ENCODE measurements at regions not wholly inside any gene's neighbourhood (a gene's known extent, or its start where the extent isn't known, plus 50 kb on each side); places are given as distances from the start of the nearest gene placed in this dataset.

GRCh38 chr7:39808796-39809481, 141.1 kb upstream of the CDK13 start:
- TF ChIP-seq CTCF (conservative IDR thresholded peaks at IDR 0.05) (no peak), ZFX (IDR thresholded peaks at IDR 0.05) (no peak)

All from C4-2B (cell line).